Fibroblast of lung (primary cell): ENCODE measurements at regions not wholly inside any gene's neighbourhood (a gene's known extent, or its start where the extent isn't known, plus 50 kb on each side); places are given as distances from the start of the nearest gene placed in this dataset.

ENCODE experiments used
- DNase-seq, 2 donors: peaks; one replicate each; pipeline versions ENCODE4 v3.0.0 to v3.0.0-alpha.2; 2010; ENCODE audit warnings: low read depth in 2 of 2
- H2AFZ ChIP-seq: 2 replicates; pipeline ENCODE4 v1.5.1; 2012; ENCODE audit warnings: low read length, control low read depth, inconsistent platforms
- H3K27ac ChIP-seq: 2 replicates; pipeline ENCODE4 v1.5.1; 2011; ENCODE audit warnings: low read length, control low read depth; ENCODE audit not compliant: insufficient read depth
- H3K27me3 ChIP-seq: 2 replicates; pipeline ENCODE4 v1.5.1; 2011; ENCODE audit warnings: mild to moderate bottlenecking, low read length; ENCODE audit not compliant: control insufficient read depth, insufficient read depth
- H3K36me3 ChIP-seq: 2 replicates; pipeline ENCODE4 v1.5.1; 2011; ENCODE audit warnings: low read length; ENCODE audit not compliant: control insufficient read depth, insufficient read depth
- H3K4me1 ChIP-seq: 2 replicates; pipeline ENCODE4 v1.5.1; 2011; ENCODE audit warnings: low read length; ENCODE audit not compliant: control insufficient read depth, insufficient read depth; ENCODE audit errors: extremely low read depth
- H3K4me2 ChIP-seq: 2 replicates; pipeline ENCODE4 v1.5.1; 2011; ENCODE audit warnings: low read length, control low read depth; ENCODE audit not compliant: insufficient read depth; ENCODE audit errors: extremely low read depth
- H3K4me3 ChIP-seq, 4 experiments: fragments of 200-600 bp in 1 of 4; sonication (generic) in 1 of 4; replicated peaks in 1 of 4; 2 replicates each; pipeline ENCODE4 v1.5.1; 2011 to 2016; ENCODE audit warnings: low read length in 4 of 4, low read depth in 3 of 4, mild to moderate bottlenecking in 3 of 4, control low read depth in 2 of 4, inconsistent platforms in 1 of 4, mixed read lengths in 1 of 4; ENCODE audit not compliant: insufficient read depth in 1 of 4; ENCODE audit errors: control extremely low read depth in 1 of 4
- H3K79me2 ChIP-seq: 2 replicates; pipeline ENCODE4 v1.5.1; 2012; ENCODE audit warnings: mild to moderate bottlenecking, low read length, inconsistent platforms; ENCODE audit not compliant: control insufficient read depth, insufficient read depth
- H3K9ac ChIP-seq: 2 replicates; pipeline ENCODE4 v1.5.1; 2011; ENCODE audit warnings: mild to moderate bottlenecking, low read length, control low read depth; ENCODE audit not compliant: insufficient read depth
- H3K9me3 ChIP-seq: 2 replicates; pipeline ENCODE4 v1.5.1; 2012; ENCODE audit warnings: low read depth, low read length; ENCODE audit not compliant: control insufficient read depth, insufficient read depth
- H4K20me1 ChIP-seq: 2 replicates; pipeline ENCODE4 v1.5.1; 2011; ENCODE audit warnings: low read length; ENCODE audit not compliant: control insufficient read depth, insufficient read depth; ENCODE audit errors: extremely low read depth
- CTCF ChIP-seq, 2 donors: IDR thresholded peaks in 1 of 2; conservative IDR thresholded peaks in 1 of 2; 1 replicate in 1 of 2; 2 replicates in 1 of 2; pipeline ENCODE4 v1.5.1; 2011 to 2012; ENCODE audit warnings: low read length in 2 of 2, control low read depth in 1 of 2, inconsistent platforms in 1 of 2, low read depth in 1 of 2, mild to moderate bottlenecking in 1 of 2
- EZH2 ChIP-seq: IDR thresholded peaks from 2 replicates; pipeline ENCODE4 v1.5.1; 2012; ENCODE audit warnings: low read length, control low read depth, mild to moderate bottlenecking; ENCODE audit errors: missing control alignments

GRCh38 chr6:103011605-103012004, 1618.1 kb downstream of the GRIK2 start:
- no peak for DNase-seq
- H4K20me1 ChIP-seq, result no peaks in the 10 kb centered on the region
- H3K27ac ChIP-seq, result no peak overlapping the region
- H3K9ac ChIP-seq, result no peak overlapping the region
- no peaks in the 10 kb centered on the region for H3K27me3 ChIP-seq
- no peaks in the 10 kb centered on the region for H3K9me3 ChIP-seq
- no peak overlapping the region for H3K4me3 ChIP-seq
- no peak overlapping the region for H2AFZ ChIP-seq
- H3K79me2 ChIP-seq, result no peaks in the 10 kb centered on the region
- TF ChIP-seq CTCF (conservative IDR thresholded peaks at IDR 0.05 in 1 of 2, IDR thresholded peaks at IDR 0.05 in 1 of 2; ENCODE audit: low read depth in 1 of 2, low read length in 2 of 2) (no peak), EZH2 (no peak)
- H3K4me2 ChIP-seq, result no peak overlapping the region
- H3K36me3 ChIP-seq, result no peaks in the 10 kb centered on the region
- H3K4me1 ChIP-seq, result no peaks in the 10 kb centered on the region

GRCh38 chr6:103002282-103002681, 1608.8 kb downstream of the GRIK2 start:
- Histone ChIP-seq H3K27me3 (no peaks in the 10 kb centered on the region), H3K9me3 (no peaks in the 10 kb centered on the region), H3K4me1 (no peaks in the 10 kb centered on the region), H2AFZ (no peak overlapping the region), H3K9ac (no peak overlapping the region), H3K79me2 (no peaks in the 10 kb centered on the region), H3K27ac (no peak overlapping the region), H3K4me2 (no peak overlapping the region), H3K36me3 (no peaks in the 10 kb centered on the region), H3K4me3 (no peak overlapping the region), H4K20me1 (no peaks in the 10 kb centered on the region)
- no peak for DNase-seq
- no peak for TF ChIP-seq CTCF (conservative IDR thresholded peaks at IDR 0.05 in 1 of 2, IDR thresholded peaks at IDR 0.05 in 1 of 2; ENCODE audit: low read depth in 1 of 2, low read length in 2 of 2)
- no peak for TF ChIP-seq EZH2

- no peak for DNase-seq
- Histone ChIP-seq H3K9me3 (no peaks in the 10 kb centered on the region), H2AFZ (no peak overlapping the region), H4K20me1 (no peaks in the 10 kb centered on the region), H3K79me2 (no peaks in the 10 kb centered on the region), H3K4me2 (no peak overlapping the region), H3K27ac (no peak overlapping the region), H3K4me1 (no peaks in the 10 kb centered on the region), H3K36me3 (no peaks in the 10 kb centered on the region), H3K27me3 (no peaks in the 10 kb centered on the region), H3K9ac (no peak overlapping the region), H3K4me3 (no peak overlapping the region)
- TF ChIP-seq EZH2, result no peak
- TF ChIP-seq CTCF (conservative IDR thresholded peaks at IDR 0.05 in 1 of 2, IDR thresholded peaks at IDR 0.05 in 1 of 2; ENCODE audit: low read depth in 1 of 2, low read length in 2 of 2), result no peak
Measured at GRCh38 chr6:103001724-103002123, 1608.2 kb downstream of the GRIK2 start.
